ENCODE measurements at regions not wholly inside any gene's neighbourhood (a gene's known extent, or its start where the extent isn't known, plus 50 kb on each side); places are given as distances from the start of the nearest gene placed in this dataset.
A peak's percentile ranks its signal among the peaks of the same experiment; 100 is the strongest.

DNA sequence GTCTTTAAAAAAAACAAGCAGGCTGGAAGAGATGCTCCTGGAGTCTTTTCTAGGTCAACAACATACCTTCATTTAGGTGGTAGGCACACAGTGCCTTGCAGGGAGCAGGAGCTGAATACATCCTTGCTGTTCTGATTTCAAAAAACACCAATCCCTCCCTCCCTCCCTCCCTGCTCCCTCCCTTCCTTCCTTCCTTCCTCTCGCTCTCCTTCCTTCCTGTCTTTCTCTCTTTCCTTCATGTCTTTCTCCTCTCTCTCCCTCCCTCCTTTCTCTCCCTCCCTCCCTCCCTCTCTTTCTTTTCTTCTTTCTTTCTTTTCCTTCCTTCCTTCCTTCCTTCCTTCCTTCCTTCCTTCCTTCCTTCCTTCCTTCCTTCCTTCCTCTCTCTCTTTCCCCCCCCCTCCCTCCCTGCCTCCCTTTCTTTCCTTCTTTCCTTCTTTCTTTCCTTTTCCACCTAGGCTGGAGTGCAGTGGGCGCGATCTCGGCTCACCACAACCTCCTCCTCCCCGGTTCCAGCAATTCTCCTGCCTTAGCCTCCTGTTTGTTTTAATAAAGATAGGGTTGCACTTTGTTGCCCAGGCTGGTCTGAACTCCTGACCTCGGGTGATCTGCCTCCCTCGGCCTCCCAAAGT lies 245.1 kb downstream of the MIAT start:
- H3K9me3 ChIP-seq = no peaks in the 10 kb centered on the region
- DNase-seq (no peak), ATAC-seq (no peak)
- no peak overlapping the region for H3K4me3 ChIP-seq
- TF ChIP-seq, protein P1, sequence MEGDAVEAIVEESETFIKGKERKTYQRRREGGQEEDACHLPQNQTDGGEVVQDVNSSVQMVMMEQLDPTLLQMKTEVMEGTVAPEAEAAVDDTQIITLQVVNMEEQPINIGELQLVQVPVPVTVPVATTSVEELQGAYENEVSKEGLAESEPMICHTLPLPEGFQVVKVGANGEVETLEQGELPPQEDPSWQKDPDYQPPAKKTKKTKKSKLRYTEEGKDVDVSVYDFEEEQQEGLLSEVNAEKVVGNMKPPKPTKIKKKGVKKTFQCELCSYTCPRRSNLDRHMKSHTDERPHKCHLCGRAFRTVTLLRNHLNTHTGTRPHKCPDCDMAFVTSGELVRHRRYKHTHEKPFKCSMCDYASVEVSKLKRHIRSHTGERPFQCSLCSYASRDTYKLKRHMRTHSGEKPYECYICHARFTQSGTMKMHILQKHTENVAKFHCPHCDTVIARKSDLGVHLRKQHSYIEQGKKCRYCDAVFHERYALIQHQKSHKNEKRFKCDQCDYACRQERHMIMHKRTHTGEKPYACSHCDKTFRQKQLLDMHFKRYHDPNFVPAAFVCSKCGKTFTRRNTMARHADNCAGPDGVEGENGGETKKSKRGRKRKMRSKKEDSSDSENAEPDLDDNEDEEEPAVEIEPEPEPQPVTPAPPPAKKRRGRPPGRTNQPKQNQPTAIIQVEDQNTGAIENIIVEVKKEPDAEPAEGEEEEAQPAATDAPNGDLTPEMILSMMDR (IDR thresholded peaks at IDR 0.05) = no peak
- H3K36me3 ChIP-seq (ENCODE audit: low read depth) = no peaks in the 10 kb centered on the region
- intact Hi-C loops (cut with DNase I, micrococcal nuclease) = no loop called here
- no peaks in the 10 kb centered on the region for H3K4me1 ChIP-seq (ENCODE audit: low read depth)

DNA sequence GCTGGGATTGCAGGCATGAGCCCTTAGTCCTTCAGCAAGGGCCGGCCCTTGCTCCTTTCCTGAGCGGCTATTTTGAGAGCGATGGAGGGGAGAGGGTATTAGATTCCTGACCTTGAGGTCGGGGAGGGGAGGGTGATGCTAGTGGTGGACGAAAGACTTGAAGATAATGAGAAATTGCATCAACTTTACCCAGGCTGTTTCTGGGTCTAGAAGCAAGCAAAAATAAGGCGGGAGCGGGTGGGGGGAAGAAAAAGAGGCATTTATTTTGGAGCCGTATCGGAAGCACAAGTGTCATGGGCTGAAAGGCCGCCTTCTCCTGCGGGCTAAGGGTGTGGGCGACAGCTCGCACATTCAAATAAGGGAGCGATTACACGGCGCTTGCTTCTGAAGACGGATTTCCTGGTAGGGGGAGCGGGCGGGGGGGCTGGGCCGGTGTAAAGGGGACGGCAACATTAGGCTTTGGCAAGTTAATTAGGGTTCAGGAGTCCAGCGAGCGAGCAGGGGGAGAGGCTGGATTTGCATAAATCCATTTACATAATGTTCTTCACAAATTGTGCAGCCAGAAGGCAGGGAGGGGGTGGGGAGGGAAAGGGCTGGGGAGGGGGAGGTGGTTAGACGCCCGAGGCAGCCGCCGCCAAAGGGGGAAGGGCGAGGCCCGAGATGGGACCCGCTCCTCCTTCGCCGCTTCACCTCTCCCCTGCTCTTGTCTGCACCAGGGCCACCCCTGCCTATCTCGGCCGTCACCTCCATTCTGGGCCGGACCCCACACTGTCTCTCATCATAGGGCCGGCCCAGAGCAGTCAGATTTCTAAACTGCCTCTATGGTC lies 245.9 kb downstream of the MIAT start:
- ATAC-seq (peak; percentile 56), DNase-seq (peak in 2 of 3 donors; percentile 21 to 36)
- H3K36me3 ChIP-seq (ENCODE audit: low read depth) = no peaks in the 10 kb centered on the region
- H3K4me3 ChIP-seq = no peak overlapping the region
- intact Hi-C loops (cut with DNase I, micrococcal nuclease) = no loop called here
- TF ChIP-seq, protein P1 (IDR thresholded peaks at IDR 0.05) = no peak
- no peaks in the 10 kb centered on the region for H3K9me3 ChIP-seq
- no peaks in the 10 kb centered on the region for H3K4me1 ChIP-seq (ENCODE audit: low read depth)

DNA sequence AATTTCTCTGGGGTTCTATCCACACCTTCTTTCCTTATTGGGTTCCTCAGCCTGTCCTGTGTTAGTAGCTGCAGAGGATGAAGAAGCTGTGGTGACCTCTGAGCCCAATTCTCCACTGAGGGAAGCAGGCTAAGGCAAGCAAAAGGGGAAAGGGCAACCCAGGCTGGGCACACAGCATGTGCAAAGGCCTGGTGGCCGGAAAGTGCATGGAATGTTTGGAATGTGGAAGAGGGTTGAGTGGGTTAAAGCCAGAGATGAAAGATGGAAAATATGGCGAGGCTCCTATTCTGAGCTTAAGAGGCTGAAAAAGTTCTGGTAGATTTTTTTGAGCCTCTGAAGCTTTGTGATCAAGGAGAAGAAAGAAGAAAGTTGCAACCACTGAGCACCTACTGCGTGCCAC lies 247.1 kb downstream of the MIAT start:
- no peaks in the 10 kb centered on the region for H3K4me1 ChIP-seq (ENCODE audit: low read depth)
- no peak overlapping the region for H3K4me3 ChIP-seq
- TF ChIP-seq, protein P1 (IDR thresholded peaks at IDR 0.05) = no peak
- no peak for DNase-seq
- intact Hi-C loops (cut with DNase I, micrococcal nuclease) = no loop called here
- H3K9me3 ChIP-seq = no peaks in the 10 kb centered on the region
- H3K36me3 ChIP-seq (ENCODE audit: low read depth) = no peaks in the 10 kb centered on the region
- no peak for ATAC-seq

DNA sequence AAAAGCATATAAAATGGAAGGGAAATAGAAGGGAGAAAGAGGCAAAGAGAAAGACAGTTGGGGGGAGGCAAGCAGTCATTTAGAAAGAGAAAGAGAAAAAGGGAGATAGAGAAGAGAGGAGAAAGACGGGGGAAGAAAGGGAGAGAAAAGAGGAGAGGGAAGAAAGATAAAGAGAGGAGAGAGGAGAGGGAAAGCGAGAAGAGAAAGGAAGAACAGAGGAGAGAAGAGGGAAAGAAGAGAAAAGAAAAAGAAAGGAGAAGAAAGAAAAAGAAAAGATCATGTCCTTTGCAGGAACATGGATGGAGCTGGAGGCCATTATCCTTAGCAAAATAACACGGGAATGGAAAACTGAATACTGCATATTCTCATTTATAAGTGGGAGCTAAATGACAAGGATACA lies 247.7 kb downstream of the MIAT start:
- DNase-seq = no peak
- intact Hi-C loops (cut with DNase I, micrococcal nuclease) = no loop called here
- ATAC-seq = no peak
- Histone ChIP-seq H3K4me1 (ENCODE audit: low read depth) (no peaks in the 10 kb centered on the region), H3K36me3 (ENCODE audit: low read depth) (no peaks in the 10 kb centered on the region), H3K4me3 (no peak overlapping the region), H3K9me3 (no peaks in the 10 kb centered on the region)
- TF ChIP-seq, protein P1 (IDR thresholded peaks at IDR 0.05) = no peak

DNA sequence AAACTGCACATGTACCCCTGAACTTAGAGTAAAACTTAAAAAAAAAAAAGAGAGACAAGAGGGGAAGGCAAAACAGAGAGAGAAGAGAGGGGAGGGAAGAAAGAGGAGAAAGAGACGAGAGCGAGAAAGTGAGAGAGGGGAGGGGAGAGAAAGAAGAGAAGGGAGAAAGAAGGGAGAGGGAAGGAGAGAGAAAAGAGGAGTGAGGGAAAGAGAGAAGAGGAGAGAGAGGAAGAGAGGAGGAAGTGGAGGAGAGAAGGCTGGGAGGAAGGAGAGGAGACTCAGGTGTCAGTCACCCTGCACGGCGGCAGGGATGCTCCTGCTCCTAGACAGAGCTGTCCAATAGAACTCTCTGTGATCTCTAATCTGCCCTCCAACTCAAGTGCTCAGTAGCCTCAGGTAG lies 248.3 kb downstream of the MIAT start:
- Histone ChIP-seq H3K9me3 (no peaks in the 10 kb centered on the region), H3K36me3 (ENCODE audit: low read depth) (no peaks in the 10 kb centered on the region), H3K4me3 (no peak overlapping the region), H3K4me1 (ENCODE audit: low read depth) (no peaks in the 10 kb centered on the region)
- DNase-seq = no peak
- TF ChIP-seq, protein P1 (IDR thresholded peaks at IDR 0.05) = no peak
- ATAC-seq = no peak
- intact Hi-C loops (cut with DNase I, micrococcal nuclease) = no loop called here
